ENCODE measurements at regions not wholly inside any gene's neighbourhood (a gene's known extent, or its start where the extent isn't known, plus 50 kb on each side); places are given as distances from the start of the nearest gene placed in this dataset.

DNA sequence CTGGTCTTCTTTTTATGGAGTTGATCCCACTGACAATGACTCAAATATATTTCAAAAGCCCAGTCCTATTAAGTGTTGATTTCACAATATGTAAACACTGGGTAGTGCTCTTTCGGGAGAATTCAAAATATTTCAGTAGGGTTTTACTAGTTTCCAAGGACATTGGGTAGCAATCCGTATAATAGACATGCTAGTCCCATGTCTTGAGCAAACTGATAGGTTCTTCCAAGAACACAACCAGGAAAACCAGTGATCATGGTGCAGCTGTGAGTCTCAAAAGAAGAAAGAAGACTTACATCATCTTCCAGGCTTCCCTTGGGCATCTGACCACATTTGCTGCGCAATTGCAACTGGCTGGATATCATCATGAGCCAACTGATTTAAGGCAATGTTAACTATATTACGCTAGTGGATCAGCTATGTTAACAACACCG, 59.3 kb upstream of the APBB1IP start:
- in situ Hi-C loops (cut with HindIII; ENCODE audit: low pct_ligation_motif_present, low sequenced_read_pairs): no loop called here
- Histone ChIP-seq H3K4me3 (ENCODE audit: low read depth, low read length) (no peak overlapping the region), H3K27me3 (replicated peaks) (no peaks in the 10 kb centered on the region), H3K36me3 (replicated peaks) (no peaks in the 10 kb centered on the region), H3K27ac (no peak overlapping the region)
- TF ChIP-seq, protein P1, sequence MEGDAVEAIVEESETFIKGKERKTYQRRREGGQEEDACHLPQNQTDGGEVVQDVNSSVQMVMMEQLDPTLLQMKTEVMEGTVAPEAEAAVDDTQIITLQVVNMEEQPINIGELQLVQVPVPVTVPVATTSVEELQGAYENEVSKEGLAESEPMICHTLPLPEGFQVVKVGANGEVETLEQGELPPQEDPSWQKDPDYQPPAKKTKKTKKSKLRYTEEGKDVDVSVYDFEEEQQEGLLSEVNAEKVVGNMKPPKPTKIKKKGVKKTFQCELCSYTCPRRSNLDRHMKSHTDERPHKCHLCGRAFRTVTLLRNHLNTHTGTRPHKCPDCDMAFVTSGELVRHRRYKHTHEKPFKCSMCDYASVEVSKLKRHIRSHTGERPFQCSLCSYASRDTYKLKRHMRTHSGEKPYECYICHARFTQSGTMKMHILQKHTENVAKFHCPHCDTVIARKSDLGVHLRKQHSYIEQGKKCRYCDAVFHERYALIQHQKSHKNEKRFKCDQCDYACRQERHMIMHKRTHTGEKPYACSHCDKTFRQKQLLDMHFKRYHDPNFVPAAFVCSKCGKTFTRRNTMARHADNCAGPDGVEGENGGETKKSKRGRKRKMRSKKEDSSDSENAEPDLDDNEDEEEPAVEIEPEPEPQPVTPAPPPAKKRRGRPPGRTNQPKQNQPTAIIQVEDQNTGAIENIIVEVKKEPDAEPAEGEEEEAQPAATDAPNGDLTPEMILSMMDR (IDR thresholded peaks at IDR 0.05; ENCODE audit: low read depth, low read length, missing control alignments): no peak
- DNase-seq: no peak

DNA sequence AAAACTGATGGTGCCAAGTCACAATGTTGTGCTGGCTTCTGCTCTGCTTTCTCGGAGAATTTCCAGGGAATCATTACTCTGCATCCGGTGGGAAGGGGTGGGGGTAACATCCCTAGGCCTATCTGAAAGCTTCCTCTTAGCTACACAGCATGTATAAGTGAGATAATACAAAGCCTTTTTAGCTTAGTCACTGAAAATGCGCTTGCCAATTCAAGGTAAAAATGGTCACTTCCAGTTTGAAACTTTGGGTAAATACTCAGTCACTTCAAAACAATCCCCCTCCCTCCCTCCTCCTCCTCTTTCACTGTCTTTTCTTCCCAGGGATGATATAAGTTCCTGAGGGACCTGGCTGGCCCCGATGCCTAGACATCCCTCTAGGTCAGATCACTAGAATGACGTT, 57.3 kb upstream of the APBB1IP start:
- Histone ChIP-seq H3K27me3 (replicated peaks) (no peaks in the 10 kb centered on the region), H3K36me3 (replicated peaks) (no peaks in the 10 kb centered on the region), H3K27ac (no peak overlapping the region), H3K4me3 (ENCODE audit: low read depth, low read length) (no peak overlapping the region)
- no peak for DNase-seq
- in situ Hi-C loops (cut with HindIII; ENCODE audit: low pct_ligation_motif_present, low sequenced_read_pairs): no loop called here
- TF ChIP-seq, protein P1 (IDR thresholded peaks at IDR 0.05; ENCODE audit: low read depth, low read length, missing control alignments): no peak

- Histone ChIP-seq H3K36me3 (replicated peaks) (no peaks in the 10 kb centered on the region), H3K4me3 (ENCODE audit: low read depth, low read length) (no peak overlapping the region), H3K27me3 (replicated peaks) (no peaks in the 10 kb centered on the region), H3K27ac (no peak overlapping the region)
- in situ Hi-C loops (cut with HindIII; ENCODE audit: low pct_ligation_motif_present, low sequenced_read_pairs): no loop called here
- TF ChIP-seq, protein P1 (IDR thresholded peaks at IDR 0.05; ENCODE audit: low read depth, low read length, missing control alignments): no peak
- no peak for DNase-seq
These were observed 56.2 kb upstream of the APBB1IP start for GRCh38 chr10:26381986-26382385.

DNA sequence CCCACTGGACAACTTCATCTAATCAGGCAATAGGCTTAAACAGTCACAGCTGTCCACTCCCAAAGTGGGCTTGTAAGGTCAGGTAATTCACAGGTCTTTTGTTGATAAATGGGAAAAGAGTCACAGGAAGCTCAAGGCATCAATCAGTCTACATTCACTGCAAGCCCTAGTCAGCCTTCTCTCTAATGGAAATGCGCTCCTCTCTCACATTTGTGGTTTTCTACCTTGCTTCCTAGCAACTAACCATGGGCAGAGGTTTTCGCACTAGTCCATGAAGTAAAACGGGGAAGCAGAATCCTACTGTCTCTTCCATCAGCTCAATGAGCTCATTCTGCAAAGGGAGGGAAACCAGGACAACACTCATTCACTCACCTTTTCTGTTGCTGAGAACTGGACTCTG, 53.5 kb upstream of the APBB1IP start:
- in situ Hi-C loops (cut with HindIII; ENCODE audit: low pct_ligation_motif_present, low sequenced_read_pairs): no loop called here
- Histone ChIP-seq H3K27me3 (replicated peaks) (no peaks in the 10 kb centered on the region), H3K36me3 (replicated peaks) (no peaks in the 10 kb centered on the region), H3K4me3 (ENCODE audit: low read depth, low read length) (no peak overlapping the region), H3K27ac (no peak overlapping the region)
- DNase-seq: no peak
- TF ChIP-seq, protein P1 (IDR thresholded peaks at IDR 0.05; ENCODE audit: low read depth, low read length, missing control alignments): no peak

DNA sequence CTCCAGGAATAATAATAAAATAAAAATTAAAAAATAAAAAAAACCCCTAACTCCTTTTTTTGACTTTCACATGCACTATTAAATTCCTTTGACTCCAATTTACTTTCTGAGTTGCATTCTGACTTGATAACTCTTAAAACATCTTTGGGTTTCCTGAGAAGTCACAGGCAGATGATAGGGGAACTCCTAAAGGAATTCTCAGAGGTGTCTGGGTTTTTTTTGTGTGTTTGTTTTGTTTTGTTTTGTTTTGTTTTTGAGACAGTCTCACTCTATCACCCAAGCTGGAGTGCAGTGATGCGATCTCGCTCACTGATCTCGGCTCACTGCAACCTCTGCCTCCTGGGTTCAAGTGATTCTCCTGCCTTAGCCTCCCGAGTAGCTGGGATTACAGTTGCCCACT, 52.7 kb upstream of the APBB1IP start:
- in situ Hi-C loops (cut with HindIII; ENCODE audit: low pct_ligation_motif_present, low sequenced_read_pairs): no loop called here
- H3K27me3 ChIP-seq (replicated peaks): no peaks in the 10 kb centered on the region
- no peak overlapping the region for H3K4me3 ChIP-seq (ENCODE audit: low read depth, low read length)
- no peak overlapping the region for H3K27ac ChIP-seq
- no peak for DNase-seq
- TF ChIP-seq, protein P1 (IDR thresholded peaks at IDR 0.05; ENCODE audit: low read depth, low read length, missing control alignments): no peak
- no peaks in the 10 kb centered on the region for H3K36me3 ChIP-seq (replicated peaks)

DNA sequence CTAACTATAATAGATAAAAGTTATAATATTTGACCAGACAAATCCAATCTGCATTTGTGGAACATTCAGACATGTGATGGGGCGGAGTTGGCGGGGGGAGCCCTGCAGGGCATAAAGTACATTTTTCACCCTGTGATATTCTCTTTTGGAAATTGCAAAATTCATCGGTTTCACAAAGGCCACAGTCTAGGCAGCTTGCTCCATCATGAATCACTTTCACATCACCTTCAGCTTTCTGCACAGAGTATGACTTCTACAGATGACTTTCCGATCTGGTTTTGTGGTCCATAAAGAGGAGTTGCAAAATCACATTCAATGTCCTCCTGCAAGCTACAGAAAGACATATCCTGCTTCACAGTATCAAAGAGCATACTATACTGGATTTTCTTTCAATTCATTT, 51.4 kb upstream of the APBB1IP start:
- Histone ChIP-seq H3K27me3 (replicated peaks) (no peaks in the 10 kb centered on the region), H3K4me3 (ENCODE audit: low read depth, low read length) (no peak overlapping the region), H3K27ac (no peak overlapping the region), H3K36me3 (replicated peaks) (no peaks in the 10 kb centered on the region)
- in situ Hi-C loops (cut with HindIII; ENCODE audit: low pct_ligation_motif_present, low sequenced_read_pairs): no loop called here
- TF ChIP-seq, protein P1 (IDR thresholded peaks at IDR 0.05; ENCODE audit: low read depth, low read length, missing control alignments): no peak
- no peak for DNase-seq
